ENCODE measurements at regions not wholly inside any gene's neighbourhood (a gene's known extent, or its start where the extent isn't known, plus 50 kb on each side); places are given as distances from the start of the nearest gene placed in this dataset.

GRCh38 chr1:214136324-214136919 is 144.5 kb upstream of the SMYD2 start:
- no peak for TF ChIP-seq CTCF (IDR thresholded peaks at IDR 0.05)
- TF ChIP-seq POLR2AphosphoS5 (IDR thresholded peaks at IDR 0.05; ENCODE audit: low read depth, low read length): no peak
- no peak for TF ChIP-seq TCF7L2 (IDR thresholded peaks at IDR 0.05; ENCODE audit: low read depth, low read length)
